Prostate gland (tissue), 2 donors: ENCODE measurements at regions not wholly inside any gene's neighbourhood (a gene's known extent, or its start where the extent isn't known, plus 50 kb on each side); places are given as distances from the start of the nearest gene placed in this dataset.

Experiments
- DNase-seq: peaks from one replicate; pipeline ENCODE4 v3.0.0-alpha.2; 2019; ENCODE audit warnings: low spot score
- H3K27ac ChIP-seq, 2 donors: fragments of 200-600 bp; sonication (generic); 2 replicates each; pipeline ENCODE4 v1.5.1; 2017 to 2019
- H3K27me3 ChIP-seq: fragments of 200-600 bp; sonication (generic); replicated peaks from 2 replicates; pipeline ENCODE4 v1.5.1; 2019; ENCODE audit not compliant: insufficient read depth
- H3K36me3 ChIP-seq, 2 donors: fragments of 200-600 bp; sonication (generic); 1 replicate in 1 of 2; 2 replicates in 1 of 2; pipeline versions ENCODE4 v1.5.1 to v1.8.1; 2017 to 2019
- H3K4me1 ChIP-seq: fragments of 200-600 bp; sonication (generic); replicated peaks from 2 replicates; pipeline ENCODE4 v1.5.1; 2019
- H3K4me3 ChIP-seq, 2 donors: fragments of 200-600 bp; sonication (generic); 2 replicates each; pipeline ENCODE4 v1.5.1; 2017 to 2019
- H3K9me3 ChIP-seq: fragments of 200-600 bp; sonication (generic); 2 replicates; pipeline ENCODE4 v1.5.1; 2017
- POLR2A ChIP-seq: fragments of 450-650 bp; IDR thresholded peaks from one replicate; pipeline ENCODE4 v1.6.1; 2016; ENCODE audit warnings: antibody characterized with exemption, mild to moderate bottlenecking
- POLR2AphosphoS5 ChIP-seq: sonication (generic); formaldehyde crosslinking; IDR thresholded peaks from one replicate; pipeline ENCODE4 v1.6.1; 2017; ENCODE audit warnings: antibody characterized with exemption
- WGBS: methylation state at CpG from one replicate; pipeline ENCODE4 v1.1.5; 2018; 5-methylcytosine and 5-hydroxymethylcytosine counted together
- intact Hi-C: fragments of 100-400 bp; cut with DNase I; formaldehyde crosslinking; loops from one replicate; pipeline ENCODE4 v1.14.2; 2022
- TF ChIP-seq, protein P1 (sequence below), 4 experiments: fragments of 200-600 bp in 2 of 4; fragments of 450-650 bp in 2 of 4; sonication (generic) in 2 of 4; IDR thresholded peaks; 1 replicate in 3 of 4; 2 replicates in 1 of 4; pipeline ENCODE4 v1.5.1; 2016 to 2019; ENCODE audit warnings: antibody characterized with exemption in 4 of 4, mild to moderate bottlenecking in 2 of 4, moderate library complexity in 2 of 4

DNA sequence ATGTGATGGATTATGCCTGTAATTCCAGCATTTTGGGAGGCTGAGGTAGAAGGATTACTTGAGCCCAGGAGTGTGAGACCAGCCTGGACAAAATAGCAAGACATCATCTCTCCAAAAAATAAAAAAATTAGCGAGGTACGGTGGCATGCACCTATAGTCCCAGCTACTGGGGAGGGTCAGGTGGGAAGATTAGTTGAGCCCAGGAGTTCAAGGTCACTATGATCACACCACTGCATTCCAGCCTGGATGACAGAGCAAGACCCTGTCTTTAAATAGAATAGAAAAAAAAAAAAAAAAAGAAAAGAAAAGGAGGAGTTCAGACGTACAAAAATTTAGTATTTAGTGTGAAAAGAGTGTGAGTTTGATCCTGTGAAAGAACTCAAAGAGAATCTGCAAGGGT is 154.9 kb downstream of the NR4A2 start:
- WGBS = 92% methylated on average over 3 of the region's 3 CpGs

DNA sequence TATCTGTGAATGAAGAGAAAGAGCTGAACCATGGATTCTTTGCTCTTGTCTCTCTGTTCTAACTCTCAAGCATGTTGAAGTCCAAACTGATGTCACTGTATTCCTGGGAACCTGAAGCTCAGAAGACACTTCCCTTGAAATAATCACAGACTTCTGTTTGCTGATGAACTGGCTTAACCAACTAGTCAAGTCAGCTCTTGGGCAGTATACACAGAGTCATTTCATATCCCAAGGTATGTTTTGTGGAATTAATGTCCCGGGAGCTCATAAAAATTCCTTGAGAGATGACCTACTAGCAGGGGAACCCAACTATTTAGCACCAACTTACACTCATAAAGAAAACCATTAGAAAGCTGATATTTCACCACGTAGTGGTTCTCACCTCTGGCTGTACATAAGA is 156.6 kb downstream of the NR4A2 start:
- peak; percentile 36 for DNase-seq
- H3K27ac ChIP-seq = no peak overlapping the region
- H3K27me3 ChIP-seq = no peaks in the 10 kb centered on the region
- H3K4me1 ChIP-seq = no peaks in the 10 kb centered on the region
- intact Hi-C loops = no loop called here
- H3K9me3 ChIP-seq = no peaks in the 10 kb centered on the region
- TF ChIP-seq POLR2A (no peak), POLR2AphosphoS5 (peak; percentile 62)
- TF ChIP-seq, protein P1, sequence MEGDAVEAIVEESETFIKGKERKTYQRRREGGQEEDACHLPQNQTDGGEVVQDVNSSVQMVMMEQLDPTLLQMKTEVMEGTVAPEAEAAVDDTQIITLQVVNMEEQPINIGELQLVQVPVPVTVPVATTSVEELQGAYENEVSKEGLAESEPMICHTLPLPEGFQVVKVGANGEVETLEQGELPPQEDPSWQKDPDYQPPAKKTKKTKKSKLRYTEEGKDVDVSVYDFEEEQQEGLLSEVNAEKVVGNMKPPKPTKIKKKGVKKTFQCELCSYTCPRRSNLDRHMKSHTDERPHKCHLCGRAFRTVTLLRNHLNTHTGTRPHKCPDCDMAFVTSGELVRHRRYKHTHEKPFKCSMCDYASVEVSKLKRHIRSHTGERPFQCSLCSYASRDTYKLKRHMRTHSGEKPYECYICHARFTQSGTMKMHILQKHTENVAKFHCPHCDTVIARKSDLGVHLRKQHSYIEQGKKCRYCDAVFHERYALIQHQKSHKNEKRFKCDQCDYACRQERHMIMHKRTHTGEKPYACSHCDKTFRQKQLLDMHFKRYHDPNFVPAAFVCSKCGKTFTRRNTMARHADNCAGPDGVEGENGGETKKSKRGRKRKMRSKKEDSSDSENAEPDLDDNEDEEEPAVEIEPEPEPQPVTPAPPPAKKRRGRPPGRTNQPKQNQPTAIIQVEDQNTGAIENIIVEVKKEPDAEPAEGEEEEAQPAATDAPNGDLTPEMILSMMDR (IDR thresholded peaks at IDR 0.05) = no peak
- H3K4me3 ChIP-seq = no peak overlapping the region
- no peaks in the 10 kb centered on the region for H3K36me3 ChIP-seq
- WGBS = 63% methylated on average over 2 of the region's 2 CpGs

More for the DNA sequence above, 154.9 kb downstream of the NR4A2 start:
- H3K36me3 ChIP-seq = no peaks in the 10 kb centered on the region
- intact Hi-C loops = no loop called here
- no peak overlapping the region for H3K27ac ChIP-seq
- H3K9me3 ChIP-seq = no peaks in the 10 kb centered on the region
- no peak overlapping the region for H3K4me3 ChIP-seq
- H3K27me3 ChIP-seq = no peaks in the 10 kb centered on the region
- no peak for DNase-seq
- TF ChIP-seq, protein P1 (IDR thresholded peaks at IDR 0.05) = no peak
- TF ChIP-seq POLR2AphosphoS5 (no peak), POLR2A (no peak)
- H3K4me1 ChIP-seq = no peaks in the 10 kb centered on the region

DNA sequence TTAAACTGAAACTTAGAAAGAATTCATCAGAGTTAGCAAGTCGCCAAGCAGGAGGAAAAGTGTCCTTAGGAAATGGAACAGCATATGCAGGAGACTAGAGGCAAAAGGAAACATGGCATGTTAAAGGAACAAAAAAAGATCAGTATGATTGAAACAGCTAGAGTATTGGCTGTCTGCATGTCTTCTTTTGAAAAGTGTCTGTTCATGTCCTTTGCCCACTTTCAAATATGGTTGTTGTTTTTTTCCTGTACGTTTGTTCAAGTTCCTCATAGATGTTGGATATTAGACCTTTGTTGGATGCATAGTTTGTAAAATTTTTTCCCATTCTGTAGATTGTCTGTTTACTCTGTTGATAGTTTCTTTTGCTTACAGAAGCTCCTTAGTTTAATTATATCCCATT is 161.6 kb downstream of the NR4A2 start:
- Histone ChIP-seq H3K4me1 (no peaks in the 10 kb centered on the region), H3K4me3 (no peak overlapping the region), H3K27me3 (no peaks in the 10 kb centered on the region), H3K9me3 (no peaks in the 10 kb centered on the region), H3K27ac (no peak overlapping the region), H3K36me3 (no peaks in the 10 kb centered on the region)
- no peak for DNase-seq
- WGBS = 87% methylated on average over 2 of the region's 2 CpGs
- intact Hi-C loops = no loop called here
- TF ChIP-seq, protein P1 (IDR thresholded peaks at IDR 0.05) = no peak
- TF ChIP-seq POLR2A = no peak
- no peak for TF ChIP-seq POLR2AphosphoS5

DNA sequence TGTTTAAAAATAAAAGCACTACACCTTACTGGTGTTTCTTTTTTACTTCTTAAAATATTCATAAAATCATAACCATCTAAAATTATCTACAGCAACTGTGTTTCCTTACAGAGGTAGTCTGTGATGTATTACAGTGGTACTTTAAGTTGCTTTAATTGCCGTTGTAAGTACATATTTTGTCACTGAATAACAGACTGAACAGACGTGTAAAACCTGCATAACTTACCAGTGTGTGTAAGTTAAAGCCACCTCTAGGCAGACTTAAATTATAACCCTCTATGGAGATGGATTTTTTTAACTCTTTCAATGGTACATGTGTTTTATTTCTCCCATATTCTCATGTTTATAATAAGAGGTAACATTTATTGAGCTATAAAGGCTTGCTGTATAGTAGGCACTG is 166.8 kb downstream of the NR4A2 start:
- TF ChIP-seq, protein P1 (IDR thresholded peaks at IDR 0.05) = no peak
- TF ChIP-seq POLR2AphosphoS5 = no peak
- no peak for TF ChIP-seq POLR2A

DNA sequence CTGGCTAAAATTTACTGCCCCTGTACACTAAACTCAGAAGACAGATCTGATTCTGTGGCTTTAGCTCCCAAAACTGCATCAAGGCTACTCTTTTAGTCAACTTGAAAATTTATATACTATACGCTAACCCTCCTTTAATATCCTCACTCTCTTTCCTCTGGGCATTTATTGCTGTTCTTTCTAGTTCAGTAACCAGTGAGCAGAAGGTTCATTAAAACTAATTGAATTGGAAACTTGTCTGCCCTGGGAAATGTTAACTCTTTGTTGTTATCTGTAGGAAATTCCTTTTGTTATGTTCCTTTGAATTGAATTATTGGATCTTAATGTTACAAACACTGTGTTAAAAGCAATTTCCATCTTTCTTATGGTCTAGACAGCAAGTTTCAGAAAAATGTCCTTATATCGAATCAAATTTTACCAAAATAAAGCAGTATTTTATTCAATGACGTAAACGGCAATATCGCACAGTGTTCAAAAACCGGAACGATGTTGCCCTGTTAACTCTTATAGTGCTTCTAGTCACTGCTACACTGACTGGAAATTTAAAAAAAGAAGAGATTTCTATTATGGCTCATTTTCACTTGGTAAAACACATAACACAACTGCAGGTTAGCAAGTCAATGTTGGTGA is 168.3 kb downstream of the NR4A2 start:
- 81% methylated on average over 7 of the region's 7 CpGs for WGBS
- no peaks in the 10 kb centered on the region for H3K9me3 ChIP-seq

More for the DNA sequence above, 166.8 kb downstream of the NR4A2 start:
- DNase-seq = no peak
- no peaks in the 10 kb centered on the region for H3K9me3 ChIP-seq
- H3K4me1 ChIP-seq = no peaks in the 10 kb centered on the region
- WGBS = 45% methylated on average over 2 of the region's 2 CpGs
- no peak overlapping the region for H3K4me3 ChIP-seq
- H3K27ac ChIP-seq = no peak overlapping the region
- intact Hi-C loops = no loop called here
- no peaks in the 10 kb centered on the region for H3K27me3 ChIP-seq
- H3K36me3 ChIP-seq = no peaks in the 10 kb centered on the region

More for the DNA sequence above, 168.3 kb downstream of the NR4A2 start:
- no peaks in the 10 kb centered on the region for H3K36me3 ChIP-seq
- no peak overlapping the region for H3K4me3 ChIP-seq
- no peak overlapping the region for H3K27ac ChIP-seq
- no peaks in the 10 kb centered on the region for H3K4me1 ChIP-seq
- TF ChIP-seq, protein P1 (IDR thresholded peaks at IDR 0.05) = no peak
- TF ChIP-seq POLR2A = no peak
- intact Hi-C loops = no loop called here
- no peaks in the 10 kb centered on the region for H3K27me3 ChIP-seq
- no peak for DNase-seq
